Naive thymus-derived CD4-positive, alpha-beta T cell (primary cell): ENCODE measurements at regions not wholly inside any gene's neighbourhood (a gene's known extent, or its start where the extent isn't known, plus 50 kb on each side); places are given as distances from the start of the nearest gene placed in this dataset.
"Not testable (repeated sequence)": the region's sequence is repeated elsewhere in the genome, so short reads cannot be mapped to it uniquely, and the experiment has no call there.

Source experiments
- ATAC-seq: fragments of 150-1000 bp; cut with Tn5 transposase; 2 replicates; pipeline ENCODE4 v1.10.0; 2021; ENCODE audit warnings: mild to moderate bottlenecking, moderate library complexity
- CTCF ChIA-PET: fragments of 350-600 bp; sonication (Branson Sonifier 250); formaldehyde crosslinking; loops from one replicate; lab custom pipeline; 2021; ENCODE audit warnings: antibody characterized with exemption; lab: Charles Lee
- POLR2A ChIA-PET: fragments of 350-600 bp; sonication (Branson Sonifier 250); formaldehyde crosslinking; loops from one replicate; lab custom pipeline; 2021; ENCODE audit warnings: antibody characterized with exemption, inconsistent platforms; lab: Charles Lee
- DNase-seq, 9 donors: peaks; one replicate each; pipeline versions ENCODE4 v3.0.0 to v3.0.0-alpha.2; 2020 to 2022; ENCODE audit warnings: mixed read lengths in 1 of 9
- H3K27ac ChIP-seq: one replicate; pipeline ENCODE4 v1.7.0; 2013; ENCODE audit warnings: mild to moderate bottlenecking, low read depth, low read length, moderate library complexity
- H3K27me3 ChIP-seq, 2 donors: one replicate each; pipeline ENCODE4 v1.7.0; 2013; ENCODE audit warnings: low read length in 2 of 2, mild to moderate bottlenecking in 2 of 2, moderate library complexity in 2 of 2; ENCODE audit not compliant: control insufficient read depth in 2 of 2, insufficient read depth in 2 of 2
- H3K36me3 ChIP-seq, 3 experiments: 1 replicate in 2 of 3; 2 replicates in 1 of 3; pipeline ENCODE4 v1.7.0; 2013; ENCODE audit warnings: low read length in 3 of 3, mild to moderate bottlenecking in 3 of 3, moderate library complexity in 1 of 3; ENCODE audit not compliant: insufficient read depth in 3 of 3, control insufficient read depth in 2 of 3
- H3K4me1 ChIP-seq, 2 donors: one replicate each; pipeline ENCODE4 v1.7.0; 2013; ENCODE audit warnings: low read length in 2 of 2, mild to moderate bottlenecking in 2 of 2, moderate library complexity in 1 of 2; ENCODE audit not compliant: control insufficient read depth in 2 of 2, insufficient read depth in 2 of 2
- H3K4me3 ChIP-seq: 2 replicates; pipeline ENCODE4 v1.7.0; 2013; ENCODE audit warnings: mild to moderate bottlenecking, low read length
- H3K9me3 ChIP-seq, 3 experiments: 1 replicate in 2 of 3; 2 replicates in 1 of 3; pipeline ENCODE4 v1.7.0; 2013; ENCODE audit warnings: low read length in 3 of 3; ENCODE audit not compliant: control insufficient read depth in 2 of 3
- H3K27ac Mint-ChIP-seq, 9 donors: one replicate each; pipeline ENCODE4 v1.8.0; 2020 to 2022; ENCODE audit warnings: mixed read lengths in 9 of 9, mild to moderate bottlenecking in 8 of 9, moderate library complexity in 5 of 9, inconsistent platforms in 2 of 9
- H3K27me3 Mint-ChIP-seq, 5 donors: one replicate each; pipeline ENCODE4 v1.8.0; 2021 to 2022; ENCODE audit warnings: mixed read lengths in 5 of 5, mild to moderate bottlenecking in 1 of 5
- H3K36me3 Mint-ChIP-seq, 5 donors: one replicate each; pipeline ENCODE4 v1.8.0; 2020 to 2022; ENCODE audit warnings: mixed read lengths in 5 of 5, mild to moderate bottlenecking in 3 of 5, inconsistent platforms in 1 of 5
- H3K4me1 Mint-ChIP-seq, 7 donors: one replicate each; pipeline ENCODE4 v1.8.0; 2020 to 2022; ENCODE audit warnings: mixed read lengths in 7 of 7, mild to moderate bottlenecking in 3 of 7, inconsistent platforms in 1 of 7
- H3K4me3 Mint-ChIP-seq, 10 donors: one replicate each; pipeline ENCODE4 v1.8.0; 2020 to 2022; ENCODE audit warnings: mild to moderate bottlenecking in 10 of 10, mixed read lengths in 10 of 10, moderate library complexity in 6 of 10, inconsistent platforms in 2 of 10
- H3K9me3 Mint-ChIP-seq, 11 donors: one replicate each; pipeline ENCODE4 v1.8.0; 2020 to 2022; ENCODE audit warnings: mixed read lengths in 11 of 11, mild to moderate bottlenecking in 4 of 11, inconsistent platforms in 1 of 11, moderate library complexity in 1 of 11
- intact Hi-C, 2 donors: fragments of 100-400 bp; cut with micrococcal nuclease; formaldehyde crosslinking; loops; one replicate each; pipeline ENCODE4 v1.15.1; 2023

DNA sequence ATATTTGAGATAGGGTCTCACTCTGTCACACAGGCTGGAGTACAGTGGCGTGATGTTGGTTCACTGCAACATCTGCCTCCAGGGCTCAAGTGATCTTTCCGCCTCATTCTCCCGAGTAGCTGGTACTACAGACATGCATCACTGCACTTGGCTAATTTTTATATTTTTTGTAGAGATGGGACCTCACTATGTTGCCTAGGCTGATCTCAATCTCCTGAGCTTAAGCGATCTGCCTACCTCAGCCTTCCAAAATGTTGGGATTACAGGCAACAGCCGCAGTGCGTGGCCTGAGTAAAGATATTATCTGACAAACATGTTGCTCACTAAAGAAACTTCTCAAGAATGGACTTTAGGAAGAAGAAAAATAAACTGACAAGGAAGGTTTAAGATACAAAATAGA is 125.4 kb upstream of the ABCC4 start:
- ChIA-PET POLR2A (no interaction called here), CTCF (interaction anchor here (1.0 kb wide), 1 partner anchor 22 kb away, joined by 3 read pairs; no protein-coding TSS in a partner anchor)
- H3K27ac Mint-ChIP-seq, result no peak overlapping the region
- Histone ChIP-seq H3K36me3 (no peaks in the 10 kb centered on the region), H3K4me3 (no peak overlapping the region), H3K9me3 (no peaks in the 10 kb centered on the region), H3K4me1 (no peaks in the 10 kb centered on the region), H3K27ac (no peak overlapping the region), H3K27me3 (no peaks in the 10 kb centered on the region)
- DNase-seq (no peak), ATAC-seq (no peak)
- no peak overlapping the region for H3K4me3 Mint-ChIP-seq
- H3K4me1 Mint-ChIP-seq, result no peaks in the 10 kb centered on the region
- peaks cover 0 to 3% (median 0%) of the 10 kb centered on the region in 11 donors for H3K9me3 Mint-ChIP-seq
- no peaks in the 10 kb centered on the region for H3K36me3 Mint-ChIP-seq
- peaks cover 0 to 9% (median 7%) of the 10 kb centered on the region in 5 donors for H3K27me3 Mint-ChIP-seq
- intact Hi-C loops, result no loop called here

- DNase-seq, H3K27ac Mint-ChIP-seq, H3K4me1 ChIP-seq, H3K27me3 ChIP-seq, POLR2A ChIA-PET, H3K9me3 Mint-ChIP-seq, H3K36me3 ChIP-seq, H3K4me3 ChIP-seq, H3K4me3 Mint-ChIP-seq, H3K27me3 Mint-ChIP-seq, H3K9me3 ChIP-seq, CTCF ChIA-PET, H3K36me3 Mint-ChIP-seq, ATAC-seq, H3K4me1 Mint-ChIP-seq, intact Hi-C loops, H3K27ac ChIP-seq: not testable (repeated sequence)
These were observed 122.0 kb upstream of the CLDN10 start for GRCh38 chr13:95430525-95430924.

DNA sequence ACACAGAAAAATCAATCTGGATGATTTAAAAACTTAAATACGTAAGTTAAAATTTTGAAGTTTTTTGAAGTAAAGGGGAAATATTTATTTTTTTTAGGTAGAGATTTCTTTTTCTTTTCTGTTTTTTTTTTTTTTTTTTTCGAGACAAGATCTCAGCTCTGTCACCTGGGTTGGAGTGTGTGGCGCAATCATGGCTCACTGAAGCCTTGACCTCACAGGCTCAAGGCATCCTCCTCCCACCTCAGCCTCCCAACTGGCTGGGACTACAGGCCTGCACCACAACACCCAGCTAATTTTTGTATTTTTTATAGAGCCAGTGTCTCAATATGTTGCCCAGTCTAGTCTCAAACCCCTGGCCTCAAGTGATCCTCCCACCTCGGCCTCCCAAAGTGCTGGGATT is 120.4 kb upstream of the CLDN10 start:
- H3K36me3 ChIP-seq, result no peaks in the 10 kb centered on the region
- Mint-ChIP-seq H3K4me3 (no peak overlapping the region), H3K27ac (no peak overlapping the region), H3K9me3 (peaks cover 0 to 2% (median 0%) of the 10 kb centered on the region in 11 donors), H3K36me3 (no peaks in the 10 kb centered on the region), H3K27me3 (peaks cover 0 to 9% (median 2%) of the 10 kb centered on the region in 5 donors), H3K4me1 (no peaks in the 10 kb centered on the region)
- DNase-seq, result no peak
- no peaks in the 10 kb centered on the region for H3K27me3 ChIP-seq
- ChIA-PET CTCF (no interaction called here), POLR2A (no interaction called here)
- no peak overlapping the region for H3K4me3 ChIP-seq
- ATAC-seq, result no peak
- H3K4me1 ChIP-seq, result no peaks in the 10 kb centered on the region
- no peaks in the 10 kb centered on the region for H3K9me3 ChIP-seq
- intact Hi-C loops, result no loop called here
- H3K27ac ChIP-seq, result no peak overlapping the region

- no peaks in the 10 kb centered on the region for H3K4me1 ChIP-seq
- no peaks in the 10 kb centered on the region for H3K9me3 ChIP-seq
- Mint-ChIP-seq H3K27me3 (peaks cover 0 to 7% (median 0%) of the 10 kb centered on the region in 5 donors), H3K4me1 (no peaks in the 10 kb centered on the region), H3K36me3 (no peaks in the 10 kb centered on the region), H3K27ac (no peak overlapping the region), H3K4me3 (no peak overlapping the region), H3K9me3 (peaks cover 0 to 2% (median 0%) of the 10 kb centered on the region in 11 donors)
- no peaks in the 10 kb centered on the region for H3K27me3 ChIP-seq
- CTCF ChIA-PET, result no interaction called here
- H3K36me3 ChIP-seq, result no peaks in the 10 kb centered on the region
- POLR2A ChIA-PET, result no interaction called here
- intact Hi-C loops, result no loop called here
- no peak for DNase-seq
- no peak overlapping the region for H3K27ac ChIP-seq
- ATAC-seq, result no peak
- no peak overlapping the region for H3K4me3 ChIP-seq
These were observed 119.0 kb upstream of the CLDN10 start for GRCh38 chr13:95433537-95433936.

GRCh38 chr13:95434111-95434510 is 118.4 kb upstream of the CLDN10 start:
- Histone ChIP-seq H3K36me3 (no peaks in the 10 kb centered on the region), H3K4me1 (no peaks in the 10 kb centered on the region), H3K27ac (no peak overlapping the region), H3K27me3 (no peaks in the 10 kb centered on the region), H3K9me3 (no peaks in the 10 kb centered on the region), H3K4me3 (no peak overlapping the region)
- Mint-ChIP-seq H3K9me3 (peaks cover 0 to 2% (median 0%) of the 10 kb centered on the region in 11 donors), H3K4me3 (no peak overlapping the region), H3K27ac (no peak overlapping the region), H3K27me3 (peaks cover 0 to 6% (median 0%) of the 10 kb centered on the region in 5 donors), H3K36me3 (no peaks in the 10 kb centered on the region), H3K4me1 (no peaks in the 10 kb centered on the region)
- intact Hi-C loops, result no loop called here
- ChIA-PET CTCF (no interaction called here), POLR2A (no interaction called here)
- DNase-seq (no peak), ATAC-seq (no peak)

DNA sequence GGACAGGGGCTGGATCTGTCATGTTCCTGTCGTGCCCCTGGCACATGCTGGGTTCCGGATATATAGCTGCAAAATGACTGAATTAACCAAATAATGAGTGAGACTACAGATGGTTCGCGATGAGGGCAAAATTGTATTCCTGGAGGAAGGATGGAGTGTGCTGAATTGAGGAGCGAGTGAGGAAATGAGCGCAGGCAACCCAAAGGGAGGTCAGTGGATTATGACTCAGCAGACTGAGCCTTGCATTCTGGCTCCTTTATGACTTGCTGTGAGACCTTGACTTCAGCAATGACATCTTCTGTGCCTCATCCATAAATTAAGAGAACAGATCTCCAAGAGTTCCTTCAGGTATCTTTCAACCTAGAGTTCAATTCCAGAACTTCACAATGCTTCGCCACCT is 115.0 kb upstream of the CLDN10 start:
- Mint-ChIP-seq H3K27ac (no peak overlapping the region), H3K4me3 (no peak overlapping the region), H3K27me3 (peaks cover 0 to 4% (median 0%) of the 10 kb centered on the region in 5 donors), H3K4me1 (no peaks in the 10 kb centered on the region), H3K36me3 (no peaks in the 10 kb centered on the region), H3K9me3 (peaks cover 0 to 2% (median 0%) of the 10 kb centered on the region in 11 donors)
- ChIA-PET CTCF (no interaction called here), POLR2A (no interaction called here)
- H3K36me3 ChIP-seq, result no peaks in the 10 kb centered on the region
- H3K27me3 ChIP-seq, result no peaks in the 10 kb centered on the region
- ATAC-seq (no peak), DNase-seq (no peak)
- no peaks in the 10 kb centered on the region for H3K9me3 ChIP-seq
- H3K4me1 ChIP-seq, result no peaks in the 10 kb centered on the region
- intact Hi-C loops, result no loop called here
- H3K4me3 ChIP-seq, result no peak overlapping the region
- no peak overlapping the region for H3K27ac ChIP-seq

DNA sequence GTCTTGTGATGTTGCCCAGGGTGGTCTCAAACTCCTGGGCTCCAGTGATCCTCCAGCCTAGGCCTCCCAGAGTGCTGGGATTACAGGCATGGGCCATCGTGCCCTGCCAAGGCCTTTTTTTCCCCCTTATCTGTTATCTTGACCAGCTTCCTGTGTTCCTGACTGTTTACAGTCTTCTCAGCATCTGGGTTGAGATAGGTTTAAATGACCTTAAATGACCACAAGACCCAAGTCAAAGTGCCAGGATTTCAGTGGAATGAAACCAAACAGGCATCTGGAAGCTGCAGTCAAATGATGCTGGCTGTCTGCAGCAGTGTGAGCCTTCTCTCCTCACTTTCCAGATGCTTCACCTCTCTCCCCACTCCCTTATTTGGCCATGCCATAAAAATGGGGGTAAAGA is 114.2 kb upstream of the CLDN10 start:
- Mint-ChIP-seq H3K9me3 (peaks cover 0 to 2% (median 0%) of the 10 kb centered on the region in 11 donors), H3K27ac (no peak overlapping the region), H3K4me3 (no peak overlapping the region), H3K36me3 (no peaks in the 10 kb centered on the region), H3K4me1 (no peaks in the 10 kb centered on the region), H3K27me3 (peaks cover 0 to 4% (median 3%) of the 10 kb centered on the region in 5 donors)
- no peak overlapping the region for H3K4me3 ChIP-seq
- DNase-seq (no peak), ATAC-seq (no peak)
- ChIA-PET POLR2A (no interaction called here), CTCF (no interaction called here)
- no peak overlapping the region for H3K27ac ChIP-seq
- H3K27me3 ChIP-seq, result no peaks in the 10 kb centered on the region
- no peaks in the 10 kb centered on the region for H3K4me1 ChIP-seq
- H3K36me3 ChIP-seq, result no peaks in the 10 kb centered on the region
- intact Hi-C loops, result no loop called here
- H3K9me3 ChIP-seq, result no peaks in the 10 kb centered on the region
